GM18502 (cell line): ENCODE measurements at regions not wholly inside any gene's neighbourhood (a gene's known extent, or its start where the extent isn't known, plus 50 kb on each side); places are given as distances from the start of the nearest gene placed in this dataset.

Experiments
- ATAC-seq: cut with Tn5 transposase; IDR thresholded peaks from one replicate; pipeline ENCODE4 v1.9.1; 2021; ENCODE audit warnings: mild to moderate bottlenecking; ENCODE audit not compliant: unreplicated experiment, poor library complexity

GRCh38 chr2:19846567-19846966 lies 55.2 kb downstream of the TTC32 start:
- ATAC-seq = no peak

DNA sequence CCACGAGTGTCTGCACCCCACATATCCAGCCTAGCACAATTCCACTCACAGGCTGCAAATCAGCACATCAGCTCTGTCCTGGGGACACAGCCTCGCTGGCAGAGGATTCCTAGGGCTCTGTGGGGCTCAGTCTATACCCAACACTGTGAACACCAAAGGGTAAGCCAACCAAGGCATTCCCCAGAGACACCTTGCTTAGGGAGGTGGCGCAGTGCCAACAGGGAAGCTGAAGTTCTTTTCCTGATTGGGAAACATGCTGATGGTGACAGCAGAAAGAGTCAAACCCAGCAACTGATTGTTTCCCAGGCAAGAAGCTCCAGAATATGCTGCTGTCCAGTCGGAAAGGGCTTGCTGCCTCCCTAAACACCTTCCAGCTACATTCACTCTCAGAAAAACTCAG lies 55.8 kb downstream of the TTC32 start:
- ATAC-seq = no peak

GRCh38 chr2:19845323-19845920 lies 56.4 kb downstream of the TTC32 start:
- no peak for ATAC-seq

DNA sequence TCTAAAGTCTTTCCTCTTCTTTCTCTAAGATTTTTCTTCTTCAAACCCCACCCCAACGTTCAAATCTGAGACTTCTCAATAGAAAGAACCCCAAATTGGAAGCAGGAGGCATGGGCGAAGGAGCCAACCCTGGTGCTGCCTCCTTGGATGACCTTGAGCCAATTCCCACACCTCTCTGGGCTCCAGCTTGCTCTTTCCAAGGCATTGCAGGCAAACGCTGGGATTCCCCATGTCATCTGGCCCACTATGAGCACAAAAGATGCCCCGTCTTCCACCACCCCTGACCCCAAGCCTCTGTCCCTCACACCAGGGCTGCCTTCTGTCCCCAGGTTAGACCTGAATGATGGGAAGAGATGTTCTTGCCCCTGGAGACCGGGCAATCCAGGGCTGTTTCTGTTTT lies 57.0 kb downstream of the TTC32 start:
- no peak for ATAC-seq

- ATAC-seq = no peak
These were observed 57.7 kb downstream of the TTC32 start for GRCh38 chr2:19843992-19844515.

DNA sequence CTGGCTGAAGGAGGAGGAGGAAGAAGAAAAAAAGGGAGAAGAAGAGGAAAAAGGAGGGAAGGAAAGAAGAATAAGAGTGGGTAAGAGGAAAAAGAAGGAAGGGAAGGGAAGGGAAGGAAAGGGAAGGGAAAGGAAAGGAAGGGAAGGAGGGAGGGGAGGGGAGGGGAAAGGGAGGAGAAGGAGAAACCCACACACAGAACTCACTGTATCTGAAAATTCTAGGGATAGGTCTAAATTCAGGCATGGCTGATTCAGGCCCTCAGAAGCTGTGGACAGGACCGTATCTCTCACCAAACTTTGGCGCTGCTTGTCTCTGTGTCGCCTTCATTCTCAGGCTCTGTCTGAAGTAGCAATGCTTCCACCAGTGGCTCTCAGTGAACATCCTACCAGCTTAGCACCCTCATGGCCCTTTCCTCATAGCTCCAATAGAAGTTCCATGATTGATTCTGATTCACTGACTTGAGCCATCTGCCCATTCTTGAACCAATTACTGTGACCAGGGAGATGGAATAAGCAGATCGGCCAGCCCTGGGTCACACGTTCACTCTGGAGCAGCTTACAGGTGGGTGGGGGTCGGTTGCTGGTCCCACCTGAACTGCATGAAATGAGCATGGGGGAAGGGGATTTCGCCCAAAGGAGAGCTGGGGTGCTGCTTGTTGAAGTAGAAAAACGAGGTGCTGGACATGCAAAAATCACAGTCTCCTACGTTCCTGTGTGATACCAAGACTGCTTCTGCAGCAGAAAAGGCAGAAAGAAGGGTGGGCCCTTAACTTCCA lies 59.7 kb downstream of the TTC32 start:
- no peak for ATAC-seq

- ATAC-seq = no peak
These were observed 62.3 kb downstream of the TTC32 start for GRCh38 chr2:19839438-19839837.

DNA sequence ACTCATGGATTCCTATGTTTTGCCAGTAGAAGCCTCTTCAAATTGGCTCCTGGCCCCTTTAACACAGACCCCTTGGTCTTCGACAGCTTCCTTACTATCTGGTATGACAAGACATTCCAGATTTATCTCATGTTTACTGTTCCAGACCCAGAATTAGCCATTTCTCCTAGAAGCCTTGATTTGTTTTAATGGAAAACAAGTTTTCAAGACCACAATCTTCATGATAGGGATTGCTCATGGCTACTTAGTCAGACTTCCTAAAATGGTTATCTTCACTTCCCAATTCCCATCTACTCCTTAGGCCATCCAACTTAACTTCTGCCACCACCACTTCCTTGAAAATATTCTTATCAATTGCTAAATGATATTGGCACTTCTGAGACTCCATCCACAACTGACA lies 63.2 kb downstream of the TTC32 start:
- no peak for ATAC-seq

GRCh38 chr2:19837235-19837766 lies 64.5 kb downstream of the TTC32 start:
- ATAC-seq = no peak

GRCh38 chr2:19835781-19836281 lies 66.0 kb downstream of the TTC32 start:
- ATAC-seq = no peak

DNA sequence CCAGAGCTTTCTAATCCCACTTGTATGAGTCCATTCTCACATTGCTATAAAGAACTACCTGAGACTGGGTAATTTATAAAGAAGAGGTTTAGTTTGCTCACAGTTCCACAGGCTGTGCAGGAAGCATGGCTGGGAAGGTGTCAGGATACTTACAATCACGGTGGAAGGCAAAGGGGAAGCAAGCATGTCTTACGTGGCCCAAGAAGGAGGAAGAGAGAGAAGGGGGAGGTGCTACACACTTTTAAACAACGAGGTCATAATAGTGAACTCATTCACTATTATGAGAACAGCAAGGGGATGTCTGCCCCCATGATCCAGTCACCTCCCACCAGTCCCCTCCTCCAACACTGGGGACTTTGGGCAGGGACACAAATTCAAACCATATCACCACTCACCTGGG lies 67.8 kb downstream of the TTC32 start:
- no peak for ATAC-seq

- no peak for ATAC-seq
These were observed 72.1 kb downstream of the TTC32 start for GRCh38 chr2:19829672-19830071.

DNA sequence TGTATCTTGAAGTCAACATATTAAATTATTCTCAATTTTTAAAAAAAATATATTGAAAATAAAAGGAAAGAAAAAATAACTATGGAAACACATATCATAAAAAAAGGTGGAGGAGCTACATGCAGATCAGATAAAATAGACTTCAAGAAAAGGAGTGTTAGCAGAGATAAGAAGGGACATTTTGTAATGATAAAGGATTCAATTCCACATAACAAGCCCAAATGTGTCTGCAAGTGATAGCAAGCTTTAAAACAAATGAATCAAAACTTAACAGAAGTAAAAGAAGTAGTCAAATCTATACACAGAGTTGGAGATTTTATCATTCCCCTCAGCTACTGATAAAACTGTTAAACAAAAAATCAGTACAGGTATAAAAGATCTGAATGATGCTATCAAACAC lies 74.9 kb downstream of the TTC32 start:
- no peak for ATAC-seq

GRCh38 chr2:19823507-19823906 lies 78.3 kb downstream of the TTC32 start:
- no peak for ATAC-seq

DNA sequence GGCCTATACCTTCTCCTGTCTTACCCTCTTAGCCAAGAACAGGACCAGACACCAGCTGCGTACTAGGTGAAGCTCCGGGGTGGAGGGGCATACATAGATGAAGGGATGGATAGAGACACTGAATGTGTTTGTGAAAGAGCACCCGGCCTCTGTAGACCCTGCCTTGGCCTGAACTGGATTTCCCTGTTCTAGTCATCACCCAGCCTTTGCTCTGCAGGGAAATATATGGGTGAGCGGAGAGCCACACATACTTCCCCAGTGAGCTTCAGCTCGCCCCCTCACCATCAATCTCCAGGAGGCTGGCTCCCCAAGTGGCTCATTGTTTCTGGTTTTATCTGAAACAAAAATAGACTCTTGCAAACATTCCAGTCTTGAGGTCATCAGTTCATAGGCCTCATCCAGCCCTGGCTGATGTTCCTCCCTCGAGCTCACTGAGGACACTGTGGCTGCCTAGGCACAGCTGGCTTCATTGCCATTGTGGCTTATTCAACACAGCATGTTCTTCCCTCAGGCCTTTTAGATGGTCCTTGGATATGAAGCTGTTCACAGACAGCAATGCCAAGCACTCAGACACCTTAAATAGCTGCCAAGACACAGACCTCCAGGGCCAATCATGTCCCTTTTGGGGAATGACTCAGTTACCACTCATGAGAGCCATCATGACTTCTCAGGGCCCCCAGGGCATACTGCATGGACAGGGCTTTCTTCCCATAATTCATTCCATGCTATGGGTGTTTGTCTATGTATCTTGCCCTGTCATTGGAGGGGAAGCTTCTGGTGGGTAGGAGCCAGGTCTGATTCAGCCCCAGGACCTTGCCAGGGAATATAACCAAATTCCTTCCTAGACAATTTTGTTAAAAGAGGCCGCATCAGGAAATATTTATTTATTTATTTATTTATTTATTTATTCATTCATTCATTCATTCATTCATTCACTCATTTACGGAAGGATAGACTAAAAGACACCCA lies 82.4 kb downstream of the TTC32 start:
- ATAC-seq = no peak

GRCh38 chr2:19818543-19818942 lies 83.2 kb downstream of the TTC32 start:
- ATAC-seq = no peak

DNA sequence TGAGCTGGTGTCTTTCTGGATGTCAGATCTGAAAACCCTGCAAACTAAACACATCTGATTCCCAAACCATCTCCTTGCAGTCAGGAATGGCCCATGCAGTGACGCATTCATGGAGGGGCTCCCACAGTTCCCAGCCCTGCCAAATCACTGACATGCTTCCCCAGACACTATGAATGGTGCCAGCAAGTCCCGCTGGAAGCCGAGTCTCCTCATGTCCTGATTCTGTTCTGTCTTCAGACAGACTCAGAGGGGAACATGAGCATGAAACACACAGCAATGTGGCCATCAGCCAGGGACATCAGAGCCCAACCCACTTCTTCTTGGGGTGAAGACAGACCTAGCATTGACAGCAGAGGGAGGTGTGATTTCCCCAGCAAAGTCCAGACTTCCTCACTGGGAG lies 83.7 kb downstream of the TTC32 start:
- no peak for ATAC-seq

DNA sequence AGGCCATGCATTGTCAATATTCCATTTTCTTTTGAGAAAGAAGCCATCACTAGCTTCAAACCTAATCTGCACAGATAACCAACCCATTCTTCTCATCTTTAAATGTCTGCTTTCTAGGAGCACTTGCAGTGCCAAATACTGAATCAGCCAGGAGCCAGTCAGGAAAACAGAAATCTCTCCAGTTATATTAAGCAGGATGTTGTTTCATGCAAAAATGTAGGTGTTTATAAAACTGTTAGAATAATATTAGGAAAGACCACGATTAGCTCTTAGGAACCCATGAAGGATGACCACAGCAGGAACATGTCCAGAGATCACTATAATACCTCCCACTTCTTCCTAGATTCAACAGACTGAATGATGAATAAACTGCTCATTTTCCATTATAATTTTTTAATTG lies 86.0 kb downstream of the TTC32 start:
- ATAC-seq = no peak

- ATAC-seq = no peak
These were observed 89.6 kb downstream of the TTC32 start for GRCh38 chr2:19812166-19812565.

DNA sequence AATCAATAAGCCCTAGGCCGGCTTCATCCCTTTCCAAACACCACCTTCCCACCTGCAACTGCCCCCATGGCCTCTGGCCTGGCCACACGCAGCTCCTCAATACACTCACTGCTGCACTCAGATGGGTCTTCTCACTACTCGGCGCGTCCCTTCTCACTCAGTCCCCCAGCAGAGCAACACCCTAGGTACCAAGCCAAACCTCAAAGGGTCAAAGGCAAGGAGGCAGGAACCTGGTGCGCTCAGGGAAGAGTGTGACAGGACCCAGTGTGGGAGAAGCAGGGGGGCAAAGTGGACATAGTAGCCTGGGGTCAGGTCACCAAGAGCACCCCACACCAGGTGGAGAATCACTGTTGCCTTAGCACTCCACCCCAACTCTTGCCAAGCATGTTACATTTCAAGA lies 90.6 kb downstream of the TTC32 start:
- no peak for ATAC-seq
